HG02973 (cell line): ENCODE measurements at regions not wholly inside any gene's neighbourhood (a gene's known extent, or its start where the extent isn't known, plus 50 kb on each side); places are given as distances from the start of the nearest gene placed in this dataset.
"Not testable (repeated sequence)": the region's sequence is repeated elsewhere in the genome, so short reads cannot be mapped to it uniquely, and the experiment has no call there.

Source experiments
- ATAC-seq: cut with Tn5 transposase; IDR thresholded peaks from one replicate; pipeline ENCODE4 v1.9.1; 2021; ENCODE audit warnings: moderate library complexity; ENCODE audit not compliant: unreplicated experiment

GRCh38 chr4:178937130-178937529, 1494.9 kb upstream of the AGA start:
- no peak for ATAC-seq

GRCh38 chr4:178941975-178942374, 1499.7 kb upstream of the AGA start:
- no peak for ATAC-seq

- ATAC-seq = no peak
Measured at GRCh38 chr4:178953447-178954120, 1511.3 kb upstream of the AGA start.

- no peak for ATAC-seq
Measured at GRCh38 chr4:178955614-178956013, 1513.4 kb upstream of the AGA start.

GRCh38 chr4:178958725-178959440, 1516.6 kb upstream of the AGA start:
- ATAC-seq = no peak

GRCh38 chr4:178963446-178964045, 1521.3 kb upstream of the AGA start:
- ATAC-seq = no peak

GRCh38 chr4:178966644-178967043, 1524.4 kb upstream of the AGA start:
- no peak for ATAC-seq

GRCh38 chr4:178970433-178971140, 1528.3 kb upstream of the AGA start:
- ATAC-seq = no peak

- no peak for ATAC-seq
Measured at GRCh38 chr4:178976861-178977260, 1534.6 kb upstream of the AGA start.

GRCh38 chr4:178993306-178993705, 1551.1 kb upstream of the AGA start:
- no peak for ATAC-seq

- ATAC-seq = no peak
Measured at GRCh38 chr4:179001918-179002317, 1559.7 kb upstream of the AGA start.

- ATAC-seq = no peak
Measured at GRCh38 chr4:179007755-179008154, 1565.5 kb upstream of the AGA start.

- ATAC-seq = no peak
Measured at GRCh38 chr4:179017581-179017980, 1575.3 kb upstream of the AGA start.

- ATAC-seq = no peak
Measured at GRCh38 chr4:179027569-179027968, 1585.3 kb upstream of the AGA start.

- ATAC-seq = no peak
Measured at GRCh38 chr4:179028321-179028720, 1586.1 kb upstream of the AGA start.

GRCh38 chr4:179029683-179030082, 1587.4 kb upstream of the AGA start:
- ATAC-seq = no peak

GRCh38 chr4:179040259-179040658, 1598.0 kb upstream of the AGA start:
- ATAC-seq = no peak

GRCh38 chr4:179048839-179049453, 1606.7 kb upstream of the AGA start:
- no peak for ATAC-seq

- ATAC-seq = no peak
Measured at GRCh38 chr4:179051206-179051605, 1609.0 kb upstream of the AGA start.

GRCh38 chr4:179059396-179059795, 1617.2 kb upstream of the AGA start:
- no peak for ATAC-seq

GRCh38 chr4:179066254-179066653, 1624.0 kb upstream of the AGA start:
- ATAC-seq = not testable (repeated sequence)
